Adipocyte (in vitro differentiated cells): ENCODE measurements at regions not wholly inside any gene's neighbourhood (a gene's known extent, or its start where the extent isn't known, plus 50 kb on each side); places are given as distances from the start of the nearest gene placed in this dataset.
A peak's percentile ranks its signal among the peaks of the same experiment; 100 is the strongest.
"Not testable (repeated sequence)": the region's sequence is repeated elsewhere in the genome, so short reads cannot be mapped to it uniquely, and the experiment has no call there.

Experiments used
- DNase-seq: peaks from one replicate; pipeline ENCODE4 v3.0.0-alpha.2; 2015; ENCODE audit warnings: low read depth
- H3K27me3 ChIP-seq: replicated peaks from 2 replicates; pipeline ENCODE4 v1.7.0; 2013; ENCODE audit warnings: mild to moderate bottlenecking, low read length, moderate library complexity; ENCODE audit not compliant: control insufficient read depth, insufficient read depth
- H3K36me3 ChIP-seq: 2 replicates; pipeline ENCODE4 v1.7.0; 2013; ENCODE audit warnings: low read length, mild to moderate bottlenecking, moderate library complexity; ENCODE audit not compliant: control insufficient read depth, insufficient read depth, severe bottlenecking
- H3K4me1 ChIP-seq: 2 replicates; pipeline ENCODE4 v1.7.0; 2013; ENCODE audit warnings: mild to moderate bottlenecking, low read length, moderate library complexity; ENCODE audit not compliant: control insufficient read depth, insufficient read depth
- H3K4me3 ChIP-seq: 2 replicates; pipeline ENCODE4 v1.7.0; 2013; ENCODE audit warnings: mild to moderate bottlenecking, low read length, moderate library complexity
- H3K9ac ChIP-seq: 2 replicates; pipeline ENCODE4 v1.7.0; 2013; ENCODE audit warnings: mild to moderate bottlenecking, low read length, moderate library complexity
- H3K9me3 ChIP-seq: 2 replicates; pipeline ENCODE4 v1.7.0; 2013; ENCODE audit warnings: mild to moderate bottlenecking, low read length, moderate library complexity; ENCODE audit not compliant: control insufficient read depth

- Histone ChIP-seq H3K4me3 (no peak overlapping the region), H3K36me3 (no peaks in the 10 kb centered on the region), H3K27me3 (no peaks in the 10 kb centered on the region), H3K4me1 (no peaks in the 10 kb centered on the region), H3K9me3 (no peaks in the 10 kb centered on the region), H3K9ac (no peak overlapping the region)
- DNase-seq, result no peak
Observed at GRCh38 chr10:33086100-33086499, 128.1 kb upstream of the ITGB1 start.

DNA sequence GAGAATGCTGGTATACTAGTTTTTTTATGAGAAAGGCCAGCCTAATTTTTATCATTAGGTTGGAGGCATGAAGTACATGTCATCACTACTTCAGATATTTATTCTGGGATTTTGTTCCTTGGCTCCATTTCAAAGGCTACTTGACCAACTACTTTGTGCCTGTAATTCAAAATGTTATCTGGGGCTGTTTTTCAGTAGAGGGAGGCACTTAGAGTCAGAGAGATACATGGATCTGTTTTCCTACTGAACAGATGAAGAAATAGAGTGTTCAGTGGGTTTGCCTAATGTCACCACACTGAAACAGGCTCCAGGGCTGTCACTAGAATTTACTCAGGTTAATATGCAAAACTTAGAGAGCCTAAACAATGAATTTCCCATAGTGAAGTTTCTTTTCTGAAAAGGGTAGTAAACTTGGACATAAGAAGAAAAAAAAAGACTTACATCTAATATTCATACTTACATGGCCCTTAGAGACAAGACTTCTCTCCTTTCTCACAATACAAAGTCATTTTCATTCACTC is 127.3 kb upstream of the ITGB1 start:
- Histone ChIP-seq H3K36me3 (no peaks in the 10 kb centered on the region), H3K9me3 (no peaks in the 10 kb centered on the region), H3K9ac (no peak overlapping the region), H3K4me3 (no peak overlapping the region), H3K27me3 (no peaks in the 10 kb centered on the region), H3K4me1 (no peaks in the 10 kb centered on the region)
- DNase-seq, result no peak

- no peaks in the 10 kb centered on the region for H3K36me3 ChIP-seq
- DNase-seq, result no peak
Observed at GRCh38 chr10:33084453-33084852, 126.4 kb upstream of the ITGB1 start.

GRCh38 chr10:33082373-33082895 is 124.4 kb upstream of the ITGB1 start:
- H3K4me3 ChIP-seq, result no peak overlapping the region
- H3K9me3 ChIP-seq, result no peaks in the 10 kb centered on the region
- H3K27me3 ChIP-seq, result no peaks in the 10 kb centered on the region
- H3K9ac ChIP-seq, result no peak overlapping the region
- H3K4me1 ChIP-seq, result no peaks in the 10 kb centered on the region
- H3K36me3 ChIP-seq, result no peaks in the 10 kb centered on the region
- DNase-seq, result no peak

More at GRCh38 chr10:33084453-33084852, 126.4 kb upstream of the ITGB1 start:
- Histone ChIP-seq H3K4me1 (no peaks in the 10 kb centered on the region), H3K9me3 (no peaks in the 10 kb centered on the region), H3K27me3 (no peaks in the 10 kb centered on the region), H3K9ac (no peak overlapping the region), H3K4me3 (no peak overlapping the region)

- H3K9ac ChIP-seq, DNase-seq, H3K36me3 ChIP-seq, H3K4me1 ChIP-seq, H3K27me3 ChIP-seq, H3K9me3 ChIP-seq, H3K4me3 ChIP-seq: not testable (repeated sequence)
Observed at GRCh38 chr10:33080467-33080866, 122.4 kb upstream of the ITGB1 start.

DNA sequence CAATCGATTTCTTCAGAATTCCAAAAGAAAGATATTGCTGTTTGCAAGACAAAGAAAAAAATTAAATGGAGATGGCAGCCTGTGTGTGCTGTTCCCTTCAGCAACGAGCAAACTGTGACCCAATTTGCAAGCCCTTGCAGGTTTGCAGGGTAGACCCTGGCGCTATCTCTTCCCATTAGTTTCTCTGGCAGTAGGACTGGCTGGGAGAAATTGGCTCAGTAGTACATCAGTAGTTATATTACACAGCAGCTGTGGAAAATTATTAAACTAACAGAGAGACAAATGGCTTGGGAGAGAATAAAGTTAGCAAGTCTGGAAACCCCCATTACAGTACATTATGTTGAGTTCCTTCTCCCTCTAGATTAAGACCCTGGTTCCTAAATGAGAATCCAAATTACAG is 116.4 kb upstream of the ITGB1 start:
- Histone ChIP-seq H3K4me1 (peaks cover 14% of the 10 kb centered on the region), H3K27me3 (no peaks in the 10 kb centered on the region), H3K36me3 (no peaks in the 10 kb centered on the region), H3K4me3 (peak overlapping the region; percentile 72), H3K9me3 (no peaks in the 10 kb centered on the region), H3K9ac (peak overlapping the region; percentile 79)
- no peak for DNase-seq

GRCh38 chr10:33073641-33074415 is 115.8 kb upstream of the ITGB1 start:
- H3K9ac ChIP-seq, result peak overlapping the region; percentile 79
- H3K27me3 ChIP-seq, result no peaks in the 10 kb centered on the region
- H3K4me3 ChIP-seq, result peak overlapping the region; percentile 72
- H3K36me3 ChIP-seq, result no peaks in the 10 kb centered on the region
- H3K9me3 ChIP-seq, result no peaks in the 10 kb centered on the region
- DNase-seq, result no peak
- H3K4me1 ChIP-seq, result peaks cover 14% of the 10 kb centered on the region

GRCh38 chr10:33071857-33072256 is 113.8 kb upstream of the ITGB1 start:
- Histone ChIP-seq H3K4me1 (peaks cover 24% of the 10 kb centered on the region), H3K9me3 (no peaks in the 10 kb centered on the region), H3K4me3 (no peak overlapping the region), H3K27me3 (no peaks in the 10 kb centered on the region), H3K36me3 (no peaks in the 10 kb centered on the region), H3K9ac (no peak overlapping the region)
- DNase-seq, result no peak

DNA sequence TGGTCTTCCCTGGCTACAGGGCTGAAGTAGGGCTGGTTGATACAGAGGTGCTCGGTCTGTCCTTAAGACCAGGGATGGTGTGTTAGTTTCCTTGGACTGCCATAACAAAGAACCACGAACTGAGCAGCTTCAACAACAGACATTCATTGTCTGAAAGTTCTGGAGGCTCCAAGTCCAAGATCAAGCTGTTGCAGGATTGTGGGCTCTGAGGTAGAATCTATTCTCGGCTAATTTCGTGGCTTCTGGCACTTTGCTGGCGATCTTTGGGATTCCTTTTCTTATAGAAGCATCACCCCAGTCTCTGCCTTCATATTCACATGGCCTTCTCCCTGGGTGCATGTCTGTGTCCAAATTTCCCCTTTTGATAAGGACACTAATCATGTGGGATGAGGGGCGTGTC is 112.1 kb upstream of the ITGB1 start:
- H3K36me3 ChIP-seq, result no peaks in the 10 kb centered on the region
- H3K4me1 ChIP-seq, result peaks cover 37% of the 10 kb centered on the region
- no peak for DNase-seq
- no peaks in the 10 kb centered on the region for H3K27me3 ChIP-seq
- H3K9me3 ChIP-seq, result no peaks in the 10 kb centered on the region
- no peak overlapping the region for H3K4me3 ChIP-seq
- H3K9ac ChIP-seq, result no peak overlapping the region

DNA sequence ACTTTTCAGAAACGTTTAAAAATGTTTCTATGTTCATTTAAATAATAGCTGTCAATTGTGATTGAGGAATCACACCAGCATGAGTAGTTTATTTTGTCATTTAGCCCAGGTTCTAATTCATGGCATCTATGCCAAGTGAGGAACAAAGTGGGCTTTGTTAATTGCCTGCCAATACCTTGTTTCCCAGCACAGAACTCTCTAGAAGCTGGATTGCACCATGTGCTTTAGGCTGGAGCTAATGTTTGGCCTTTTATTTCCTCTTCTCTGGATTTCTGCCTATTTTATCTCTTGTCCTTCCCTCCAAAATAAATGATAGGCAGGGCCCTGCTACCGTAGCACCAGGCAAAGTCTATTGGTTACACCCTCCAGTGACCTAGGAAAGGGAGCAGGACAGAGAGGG is 109.9 kb upstream of the ITGB1 start:
- DNase-seq, result no peak
- Histone ChIP-seq H3K36me3 (no peaks in the 10 kb centered on the region), H3K27me3 (no peaks in the 10 kb centered on the region), H3K4me3 (no peak overlapping the region), H3K9me3 (no peaks in the 10 kb centered on the region), H3K4me1 (peaks cover 33% of the 10 kb centered on the region), H3K9ac (peak overlapping the region; percentile 5)

DNA sequence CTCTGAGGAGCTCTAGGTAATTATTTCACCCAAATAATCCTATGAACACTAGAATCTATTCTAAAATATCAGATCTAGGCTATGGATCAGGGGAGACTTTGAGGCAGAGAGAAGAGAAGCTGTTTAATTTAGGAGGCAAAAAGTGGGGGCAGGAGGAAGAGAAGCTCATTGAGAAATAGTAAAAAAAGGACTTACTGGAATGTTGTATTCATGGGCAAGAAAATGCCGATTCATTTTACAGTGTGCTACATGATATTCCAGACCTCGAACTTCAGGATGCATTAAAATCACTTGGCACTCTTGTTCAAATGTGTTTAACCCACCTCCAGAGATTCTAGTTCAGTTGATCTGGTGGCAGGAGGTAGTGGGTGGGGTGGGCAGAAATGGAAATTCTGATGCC is 109.5 kb upstream of the ITGB1 start:
- no peaks in the 10 kb centered on the region for H3K36me3 ChIP-seq
- H3K27me3 ChIP-seq, result no peaks in the 10 kb centered on the region
- DNase-seq, result peak; percentile 67
- no peaks in the 10 kb centered on the region for H3K9me3 ChIP-seq
- H3K4me1 ChIP-seq, result peaks cover 33% of the 10 kb centered on the region
- H3K4me3 ChIP-seq, result peak overlapping the region; percentile 28
- peak overlapping the region; percentile 5 for H3K9ac ChIP-seq
